MM.1S (cell line): ENCODE measurements at regions not wholly inside any gene's neighbourhood (a gene's known extent, or its start where the extent isn't known, plus 50 kb on each side); places are given as distances from the start of the nearest gene placed in this dataset.
"Not testable (repeated sequence)": the region's sequence is repeated elsewhere in the genome, so short reads cannot be mapped to it uniquely, and the experiment has no call there.

ENCODE experiments used
- EZH2 ChIP-seq: fragments of 300-600 bp; sonication (generic); optimal IDR thresholded peaks from 2 replicates; pipeline ENCODE3; 2017; ENCODE audit warnings: low read depth, mild to moderate bottlenecking, antibody characterized with exemption, low read length, mixed read lengths
- EZH2phosphoT487 ChIP-seq: fragments of 300-600 bp; sonication (generic); IDR thresholded peaks from 2 replicates; pipeline ENCODE4 v1.6.1; 2018; ENCODE audit warnings: antibody characterized with exemption, low read length
- TF ChIP-seq, protein P1 (sequence below): fragments of 300-600 bp; sonication (generic); IDR thresholded peaks from 2 replicates; pipeline ENCODE4 v1.5.1; 2016; ENCODE audit warnings: antibody characterized with exemption, low read length, mixed read lengths

- TF ChIP-seq, protein P1, sequence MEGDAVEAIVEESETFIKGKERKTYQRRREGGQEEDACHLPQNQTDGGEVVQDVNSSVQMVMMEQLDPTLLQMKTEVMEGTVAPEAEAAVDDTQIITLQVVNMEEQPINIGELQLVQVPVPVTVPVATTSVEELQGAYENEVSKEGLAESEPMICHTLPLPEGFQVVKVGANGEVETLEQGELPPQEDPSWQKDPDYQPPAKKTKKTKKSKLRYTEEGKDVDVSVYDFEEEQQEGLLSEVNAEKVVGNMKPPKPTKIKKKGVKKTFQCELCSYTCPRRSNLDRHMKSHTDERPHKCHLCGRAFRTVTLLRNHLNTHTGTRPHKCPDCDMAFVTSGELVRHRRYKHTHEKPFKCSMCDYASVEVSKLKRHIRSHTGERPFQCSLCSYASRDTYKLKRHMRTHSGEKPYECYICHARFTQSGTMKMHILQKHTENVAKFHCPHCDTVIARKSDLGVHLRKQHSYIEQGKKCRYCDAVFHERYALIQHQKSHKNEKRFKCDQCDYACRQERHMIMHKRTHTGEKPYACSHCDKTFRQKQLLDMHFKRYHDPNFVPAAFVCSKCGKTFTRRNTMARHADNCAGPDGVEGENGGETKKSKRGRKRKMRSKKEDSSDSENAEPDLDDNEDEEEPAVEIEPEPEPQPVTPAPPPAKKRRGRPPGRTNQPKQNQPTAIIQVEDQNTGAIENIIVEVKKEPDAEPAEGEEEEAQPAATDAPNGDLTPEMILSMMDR = not testable (repeated sequence)
- TF ChIP-seq EZH2phosphoT487, EZH2: not testable (repeated sequence)
Measured at GRCh38 chr2:216981951-216982350, 122.1 kb upstream of the TNP1 start.
